Glomerular endothelial cell (primary cell): ENCODE measurements at regions not wholly inside any gene's neighbourhood (a gene's known extent, or its start where the extent isn't known, plus 50 kb on each side); places are given as distances from the start of the nearest gene placed in this dataset.

Source experiments
- DNase-seq: peaks from one replicate; pipeline ENCODE4 v3.0.0-alpha.2; 2011; ENCODE audit warnings: low read depth, low spot score; ENCODE audit errors: extremely low read depth

- DNase-seq, result no peak
These were observed 149.8 kb upstream of the WDR11 start for GRCh38 chr10:120701381-120701780.

- DNase-seq, result no peak
These were observed 149.1 kb upstream of the WDR11 start for GRCh38 chr10:120702032-120702431.

- no peak for DNase-seq
These were observed 145.9 kb upstream of the WDR11 start for GRCh38 chr10:120705309-120705708.

GRCh38 chr10:120710076-120710475 lies 141.1 kb upstream of the WDR11 start:
- DNase-seq, result no peak

- DNase-seq, result no peak
These were observed 139.3 kb upstream of the WDR11 start for GRCh38 chr10:120711860-120712259.

GRCh38 chr10:120713573-120714205 lies 137.5 kb upstream of the WDR11 start:
- no peak for DNase-seq

GRCh38 chr10:120715171-120715570 lies 136.0 kb upstream of the WDR11 start:
- DNase-seq, result no peak

- DNase-seq, result no peak
These were observed 131.8 kb upstream of the WDR11 start for GRCh38 chr10:120719333-120719732.

GRCh38 chr10:120727001-120727400 lies 124.2 kb upstream of the WDR11 start:
- DNase-seq, result no peak

GRCh38 chr10:120729547-120729946 lies 121.6 kb upstream of the WDR11 start:
- no peak for DNase-seq

GRCh38 chr10:120732067-120732466 lies 119.1 kb upstream of the WDR11 start:
- DNase-seq, result no peak

GRCh38 chr10:120732643-120733313 lies 118.4 kb upstream of the WDR11 start:
- DNase-seq, result no peak

GRCh38 chr10:120734483-120735078 lies 116.6 kb upstream of the WDR11 start:
- no peak for DNase-seq

GRCh38 chr10:120735315-120735714 lies 115.8 kb upstream of the WDR11 start:
- DNase-seq, result no peak

GRCh38 chr10:120735773-120736371 lies 115.3 kb upstream of the WDR11 start:
- DNase-seq, result no peak

GRCh38 chr10:120736377-120736776 lies 114.8 kb upstream of the WDR11 start:
- DNase-seq, result no peak

GRCh38 chr10:120738658-120739057 lies 112.5 kb upstream of the WDR11 start:
- DNase-seq, result no peak

- DNase-seq, result no peak
These were observed 109.8 kb upstream of the WDR11 start for GRCh38 chr10:120741396-120741795.

- no peak for DNase-seq
These were observed 108.8 kb upstream of the WDR11 start for GRCh38 chr10:120742373-120742772.

- DNase-seq, result no peak
These were observed 107.1 kb upstream of the WDR11 start for GRCh38 chr10:120744040-120744439.

GRCh38 chr10:120746001-120746777 lies 105.0 kb upstream of the WDR11 start:
- DNase-seq, result no peak
